ENCODE measurements at regions not wholly inside any gene's neighbourhood (a gene's known extent, or its start where the extent isn't known, plus 50 kb on each side); places are given as distances from the start of the nearest gene placed in this dataset.

DNA sequence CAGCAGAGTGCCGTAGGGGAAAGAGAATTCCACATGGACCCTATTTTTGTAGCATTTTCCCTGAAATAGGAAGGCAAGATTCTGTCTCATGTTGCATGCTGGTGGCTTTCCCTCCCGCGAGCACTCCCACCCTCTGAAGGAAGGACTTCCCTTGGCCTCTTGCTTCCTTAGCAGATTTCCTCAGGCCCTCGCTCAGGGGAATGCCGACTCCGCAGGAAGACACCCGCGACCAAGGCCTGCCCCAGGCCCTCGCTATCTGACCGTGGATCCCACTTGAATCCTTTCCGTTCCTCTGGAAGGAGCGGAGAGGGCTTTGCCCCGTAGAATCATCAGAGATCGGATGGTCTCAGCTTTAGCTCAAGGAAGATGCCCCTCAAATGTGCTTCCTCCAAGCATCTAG lies 179.4 kb upstream of the FOXF1 start:
- Histone ChIP-seq H3K4me2 (ENCODE audit: control insufficient read depth, insufficient read depth) (no peak overlapping the region), H2AFZ (ENCODE audit: control insufficient read depth, low read depth, low read length) (no peak overlapping the region), H3K4me3 (no peak overlapping the region), H3K9ac (ENCODE audit: control insufficient read depth, insufficient read depth, low read length) (no peak overlapping the region), H3K4me1 (ENCODE audit: control insufficient read depth, insufficient read depth, low read length) (no peaks in the 10 kb centered on the region), H3K9me3 (replicated peaks; ENCODE audit: control insufficient read depth, insufficient read depth, low read length) (no peaks in the 10 kb centered on the region), H3K36me3 (ENCODE audit: control insufficient read depth in 2 of 2, insufficient read depth in 2 of 2, low read length in 1 of 2) (no peaks in the 10 kb centered on the region), H4K20me1 (ENCODE audit: control insufficient read depth, insufficient read depth) (no peaks in the 10 kb centered on the region; the same call in 1 of the 2 replicates), H3K27me3 (replicated peaks in 1 of 2; ENCODE audit: control insufficient read depth in 2 of 2, insufficient read depth in 2 of 2, low read length in 1 of 2) (peaks cover 2 to 5% of the 10 kb centered on the region in 2 experiments; a peak in 3 of 4 replicates), H3K79me2 (ENCODE audit: control insufficient read depth, insufficient read depth, low read length) (no peaks in the 10 kb centered on the region), H3K27ac (ENCODE audit: control insufficient read depth, insufficient read depth) (no peak overlapping the region)
- POLR2A ChIA-PET = no interaction called here
- no peak for DNase-seq (ENCODE audit: low read depth, low spot score)
- no peak for FAIRE-seq
- intact Hi-C loops (cut with micrococcal nuclease; ENCODE audit: unreplicated experiment) (no loop called here), in situ Hi-C loops (cut with MboI) (loop anchor here (25.0 kb wide), 1 partner anchor 519 kb away; no protein-coding TSS in a partner anchor)
- 11% methylated on average over 14 of the region's 14 CpGs for WGBS (ENCODE audit: insufficient coverage, insufficient replicate concordance, low lambda C conversion rate, missing lambda C conversion rate)
- RAD21 ChIA-PET (ENCODE audit: unreplicated experiment) = no interaction called here
- SMC1A ChIA-PET (ENCODE audit: uncharacterized antibody, unreplicated experiment) = no interaction called here
- no TSS peak for BruUV-seq (replicated peaks)
- TF ChIP-seq E2F4 (IDR thresholded peaks at IDR 0.05; ENCODE audit: low read depth, low read length) (no peak), NFIC (IDR thresholded peaks at IDR 0.05; ENCODE audit: low read depth, low read length) (no peak), FOS (IDR thresholded peaks at IDR 0.05; ENCODE audit: borderline replicate concordance, extremely low read depth, insufficient read length) (no peak), CEBPB (IDR thresholded peaks at IDR 0.05; ENCODE audit: borderline replicate concordance in 1 of 2, low read depth in 2 of 2, low read length in 2 of 2) (no peak), STAT1 (conservative IDR thresholded peaks at IDR 0.05) (no peak), PAX8 (IDR thresholded peaks at IDR 0.05) (no peak), REST (IDR thresholded peaks at IDR 0.05; ENCODE audit: low read depth, low read length) (no peak), RAD21 (IDR thresholded peaks at IDR 0.05; ENCODE audit: insufficient read depth, low read depth, low read length) (no peak), RFX5 (IDR thresholded peaks at IDR 0.05; ENCODE audit: low read depth, low read length) (no peak), NKRF (conservative IDR thresholded peaks at IDR 0.05) (no peak), HDGF (IDR thresholded peaks at IDR 0.05) (no peak), USF1 (IDR thresholded peaks at IDR 0.05; ENCODE audit: borderline replicate concordance, extremely low read length, insufficient read depth, low read depth, low read length) (no peak), WRNIP1 (IDR thresholded peaks at IDR 0.05; ENCODE audit: borderline replicate concordance, low read depth, low read length) (no peak), TARDBP (IDR thresholded peaks at IDR 0.05; ENCODE audit: borderline replicate concordance) (no peak)
- TF ChIP-seq, protein P1, sequence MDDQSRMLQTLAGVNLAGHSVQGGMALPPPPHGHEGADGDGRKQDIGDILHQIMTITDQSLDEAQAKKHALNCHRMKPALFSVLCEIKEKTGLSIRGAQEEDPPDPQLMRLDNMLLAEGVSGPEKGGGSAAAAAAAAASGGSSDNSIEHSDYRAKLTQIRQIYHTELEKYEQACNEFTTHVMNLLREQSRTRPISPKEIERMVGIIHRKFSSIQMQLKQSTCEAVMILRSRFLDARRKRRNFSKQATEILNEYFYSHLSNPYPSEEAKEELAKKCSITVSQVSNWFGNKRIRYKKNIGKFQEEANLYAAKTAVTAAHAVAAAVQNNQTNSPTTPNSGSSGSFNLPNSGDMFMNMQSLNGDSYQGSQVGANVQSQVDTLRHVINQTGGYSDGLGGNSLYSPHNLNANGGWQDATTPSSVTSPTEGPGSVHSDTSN (IDR thresholded peaks at IDR 0.05; ENCODE audit: insufficient replicate concordance, low read depth, low read length) = no peak
- no peak for ATAC-seq
- CTCF ChIA-PET = no interaction called here

Data from GM12878 (cell line).